Vagina (tissue), 2 donors: ENCODE measurements at regions not wholly inside any gene's neighbourhood (a gene's known extent, or its start where the extent isn't known, plus 50 kb on each side); places are given as distances from the start of the nearest gene placed in this dataset.
"Not testable (repeated sequence)": the region's sequence is repeated elsewhere in the genome, so short reads cannot be mapped to it uniquely, and the experiment has no call there.

Experiments
- DNase-seq, 2 donors: peaks; one replicate each; pipeline ENCODE4 v3.0.0-alpha.2; 2017; ENCODE audit errors: extremely low spot score in 2 of 2
- H3K27ac ChIP-seq: fragments of 200-600 bp; sonication (generic); one replicate; pipeline ENCODE4 v1.5.1; 2019
- H3K27me3 ChIP-seq: fragments of 200-600 bp; sonication (generic); one replicate; pipeline ENCODE4 v1.5.1; 2019
- H3K36me3 ChIP-seq, 2 donors: fragments of 200-600 bp; sonication (generic); one replicate each; pipeline ENCODE4 v1.5.1; 2017 to 2019
- H3K4me1 ChIP-seq: fragments of 200-600 bp; sonication (generic); one replicate; pipeline ENCODE4 v1.5.1; 2019
- H3K4me3 ChIP-seq, 2 donors: fragments of 200-600 bp; sonication (generic); 1 replicate in 1 of 2; 2 replicates in 1 of 2; pipeline ENCODE4 v1.5.1; 2016 to 2019
- H3K9me3 ChIP-seq: fragments of 200-600 bp; sonication (generic); one replicate; pipeline ENCODE4 v1.5.1; 2019
- POLR2A ChIP-seq, 2 donors: fragments of 450-650 bp; IDR thresholded peaks; one replicate each; pipeline ENCODE4 v1.6.1; 2017; ENCODE audit warnings: antibody characterized with exemption in 2 of 2, mild to moderate bottlenecking in 2 of 2, moderate library complexity in 2 of 2
- POLR2AphosphoS5 ChIP-seq, 2 donors: sonication (generic); formaldehyde crosslinking; IDR thresholded peaks; one replicate each; pipeline ENCODE4 v1.9.0; 2017; ENCODE audit warnings: antibody characterized with exemption in 2 of 2, mild to moderate bottlenecking in 2 of 2, low read depth in 1 of 2; ENCODE audit not compliant: insufficient read depth in 1 of 2
- intact Hi-C: fragments of 100-400 bp; cut with DNase I; formaldehyde crosslinking; loops from one replicate; pipeline ENCODE4 v1.15.1; 2023
- TF ChIP-seq, protein P1 (sequence below), 3 experiments: fragments of 450-650 bp in 2 of 3; fragments of 200-600 bp in 1 of 3; sonication (generic) in 1 of 3; IDR thresholded peaks; one replicate each; pipeline ENCODE4 v1.5.1; 2017 to 2019; ENCODE audit warnings: antibody characterized with exemption in 3 of 3, mild to moderate bottlenecking in 2 of 3, moderate library complexity in 2 of 3

DNA sequence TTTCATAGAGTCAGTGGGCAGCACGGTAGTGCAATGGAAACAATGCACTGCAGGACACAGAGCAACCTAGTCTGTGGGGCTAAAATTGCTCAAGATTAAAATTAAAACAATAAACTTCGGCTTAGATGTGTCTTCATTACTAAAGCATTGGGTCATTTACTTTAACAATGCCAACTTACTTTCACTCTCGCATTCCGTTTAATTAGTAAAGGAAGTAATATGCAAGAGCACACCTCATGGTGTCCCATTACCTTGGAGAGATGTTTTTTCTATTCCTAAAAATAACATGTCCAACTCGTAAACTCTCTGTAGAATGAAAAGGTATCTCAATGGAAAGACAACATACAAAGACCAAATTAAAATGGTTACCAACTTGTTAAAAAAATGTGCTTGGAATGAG, 738.4 kb downstream of the PCDH17 start:
- intact Hi-C loops = no loop called here
- H3K27ac ChIP-seq = no peak overlapping the region
- TF ChIP-seq POLR2AphosphoS5 (IDR thresholded peaks at IDR 0.05; ENCODE audit: insufficient read depth in 1 of 2, low read depth in 1 of 2) (no peak), POLR2A (IDR thresholded peaks at IDR 0.05) (no peak)
- TF ChIP-seq, protein P1, sequence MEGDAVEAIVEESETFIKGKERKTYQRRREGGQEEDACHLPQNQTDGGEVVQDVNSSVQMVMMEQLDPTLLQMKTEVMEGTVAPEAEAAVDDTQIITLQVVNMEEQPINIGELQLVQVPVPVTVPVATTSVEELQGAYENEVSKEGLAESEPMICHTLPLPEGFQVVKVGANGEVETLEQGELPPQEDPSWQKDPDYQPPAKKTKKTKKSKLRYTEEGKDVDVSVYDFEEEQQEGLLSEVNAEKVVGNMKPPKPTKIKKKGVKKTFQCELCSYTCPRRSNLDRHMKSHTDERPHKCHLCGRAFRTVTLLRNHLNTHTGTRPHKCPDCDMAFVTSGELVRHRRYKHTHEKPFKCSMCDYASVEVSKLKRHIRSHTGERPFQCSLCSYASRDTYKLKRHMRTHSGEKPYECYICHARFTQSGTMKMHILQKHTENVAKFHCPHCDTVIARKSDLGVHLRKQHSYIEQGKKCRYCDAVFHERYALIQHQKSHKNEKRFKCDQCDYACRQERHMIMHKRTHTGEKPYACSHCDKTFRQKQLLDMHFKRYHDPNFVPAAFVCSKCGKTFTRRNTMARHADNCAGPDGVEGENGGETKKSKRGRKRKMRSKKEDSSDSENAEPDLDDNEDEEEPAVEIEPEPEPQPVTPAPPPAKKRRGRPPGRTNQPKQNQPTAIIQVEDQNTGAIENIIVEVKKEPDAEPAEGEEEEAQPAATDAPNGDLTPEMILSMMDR (IDR thresholded peaks at IDR 0.05) = no peak
- no peaks in the 10 kb centered on the region for H3K27me3 ChIP-seq
- H3K9me3 ChIP-seq = no peaks in the 10 kb centered on the region
- no peak for DNase-seq
- no peak overlapping the region for H3K4me3 ChIP-seq
- no peaks in the 10 kb centered on the region for H3K4me1 ChIP-seq
- no peaks in the 10 kb centered on the region for H3K36me3 ChIP-seq

DNA sequence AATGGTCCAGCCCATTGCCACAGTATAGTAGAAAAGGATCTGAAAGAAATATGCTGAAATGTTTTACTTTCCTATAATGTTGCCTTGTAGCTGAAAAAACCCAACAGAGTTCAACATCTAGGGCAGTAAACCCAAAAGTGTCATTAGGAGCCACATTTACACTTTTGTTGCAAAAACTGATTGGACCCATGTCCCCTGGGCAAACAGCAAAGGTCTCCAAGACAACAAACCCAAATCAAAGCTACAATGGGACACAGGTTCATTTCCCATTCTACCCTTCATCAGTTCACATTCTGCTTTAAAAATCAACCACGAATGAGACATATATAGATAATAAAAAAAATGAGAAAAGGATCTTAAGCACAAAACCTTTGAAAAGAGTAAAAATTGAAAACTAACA, 744.8 kb downstream of the PCDH17 start:
- Histone ChIP-seq H3K4me3 (no peak overlapping the region), H3K9me3 (no peaks in the 10 kb centered on the region), H3K36me3 (no peaks in the 10 kb centered on the region), H3K27ac (no peak overlapping the region), H3K4me1 (no peaks in the 10 kb centered on the region), H3K27me3 (no peaks in the 10 kb centered on the region)
- intact Hi-C loops = no loop called here
- DNase-seq = no peak
- TF ChIP-seq POLR2AphosphoS5 (IDR thresholded peaks at IDR 0.05; ENCODE audit: insufficient read depth in 1 of 2, low read depth in 1 of 2) = no peak

DNA sequence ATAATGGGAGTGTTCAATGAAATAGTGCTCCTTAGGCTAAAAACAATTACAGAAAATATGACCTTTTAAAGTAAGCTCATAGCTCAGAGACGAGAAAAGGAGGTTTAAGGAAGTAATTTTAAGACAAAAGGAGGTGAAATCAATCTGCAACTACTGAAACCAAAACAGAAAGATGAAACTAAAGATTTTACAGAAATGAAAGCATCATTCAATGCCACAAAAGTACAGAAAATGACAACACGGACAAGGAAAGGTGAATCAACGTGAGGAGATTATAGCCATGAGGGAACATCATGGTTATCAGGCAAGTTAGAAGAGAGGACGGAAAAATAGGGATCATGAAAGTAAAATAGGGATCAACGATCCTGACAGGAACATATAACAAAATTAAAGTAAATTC, 745.2 kb downstream of the PCDH17 start:
- no peaks in the 10 kb centered on the region for H3K9me3 ChIP-seq

DNA sequence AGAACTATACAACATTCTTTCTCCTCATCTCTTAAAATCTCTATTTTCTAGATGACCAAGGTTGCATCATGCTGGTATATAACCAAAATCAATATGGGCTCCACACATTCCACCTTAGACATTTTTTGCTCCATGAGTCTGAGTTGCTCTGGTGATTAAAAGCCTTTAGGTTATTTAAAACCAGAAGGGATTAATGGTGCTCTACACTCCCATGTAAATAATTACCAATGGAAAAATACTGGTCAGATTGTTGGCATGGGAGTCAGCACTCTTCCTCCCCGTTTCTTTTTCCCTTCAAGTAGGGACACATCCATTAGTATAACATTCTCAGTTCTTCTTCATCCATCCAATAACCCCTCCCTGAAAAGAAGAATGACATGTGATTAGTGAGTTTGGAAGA, 747.7 kb downstream of the PCDH17 start:
- no peak for DNase-seq
- Histone ChIP-seq H3K27ac (no peak overlapping the region), H3K4me1 (no peaks in the 10 kb centered on the region), H3K4me3 (no peak overlapping the region), H3K36me3 (no peaks in the 10 kb centered on the region), H3K9me3 (no peaks in the 10 kb centered on the region), H3K27me3 (no peaks in the 10 kb centered on the region)
- TF ChIP-seq POLR2A (IDR thresholded peaks at IDR 0.05) = no peak
- TF ChIP-seq, protein P1 (IDR thresholded peaks at IDR 0.05) = no peak
- no peak for TF ChIP-seq POLR2AphosphoS5 (IDR thresholded peaks at IDR 0.05; ENCODE audit: insufficient read depth in 1 of 2, low read depth in 1 of 2)
- intact Hi-C loops = no loop called here

More for the DNA sequence above, 745.2 kb downstream of the PCDH17 start:
- Histone ChIP-seq H3K4me3 (no peak overlapping the region), H3K27ac (no peak overlapping the region), H3K36me3 (no peaks in the 10 kb centered on the region), H3K27me3 (no peaks in the 10 kb centered on the region), H3K4me1 (no peaks in the 10 kb centered on the region)
- DNase-seq = no peak
- no peak for TF ChIP-seq POLR2A (IDR thresholded peaks at IDR 0.05)
- TF ChIP-seq, protein P1 (IDR thresholded peaks at IDR 0.05) = no peak
- TF ChIP-seq POLR2AphosphoS5 (IDR thresholded peaks at IDR 0.05; ENCODE audit: insufficient read depth in 1 of 2, low read depth in 1 of 2) = no peak
- intact Hi-C loops = no loop called here

DNA sequence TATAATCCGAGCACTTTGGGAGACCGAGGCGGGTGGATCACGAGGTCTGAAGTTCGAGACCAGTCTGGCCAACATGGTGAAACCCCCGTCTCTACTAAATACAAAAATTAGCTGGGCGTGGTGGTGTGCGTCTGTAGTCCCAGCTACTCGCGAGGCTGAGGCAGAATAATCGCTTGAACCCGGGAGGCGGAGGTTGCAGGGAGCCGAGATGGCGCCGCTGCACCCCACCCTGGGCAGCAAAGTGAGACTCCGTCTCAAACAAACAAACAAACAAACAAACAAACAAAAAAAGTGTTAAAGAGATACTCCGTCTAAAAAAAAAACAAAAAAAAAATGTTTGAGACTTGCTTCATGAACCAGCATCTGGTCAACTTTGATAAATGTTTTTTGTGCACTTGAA, 753.8 kb downstream of the PCDH17 start:
- H3K27me3 ChIP-seq, H3K4me3 ChIP-seq, DNase-seq, intact Hi-C loops, H3K27ac ChIP-seq, H3K9me3 ChIP-seq, H3K4me1 ChIP-seq, H3K36me3 ChIP-seq: not testable (repeated sequence)

DNA sequence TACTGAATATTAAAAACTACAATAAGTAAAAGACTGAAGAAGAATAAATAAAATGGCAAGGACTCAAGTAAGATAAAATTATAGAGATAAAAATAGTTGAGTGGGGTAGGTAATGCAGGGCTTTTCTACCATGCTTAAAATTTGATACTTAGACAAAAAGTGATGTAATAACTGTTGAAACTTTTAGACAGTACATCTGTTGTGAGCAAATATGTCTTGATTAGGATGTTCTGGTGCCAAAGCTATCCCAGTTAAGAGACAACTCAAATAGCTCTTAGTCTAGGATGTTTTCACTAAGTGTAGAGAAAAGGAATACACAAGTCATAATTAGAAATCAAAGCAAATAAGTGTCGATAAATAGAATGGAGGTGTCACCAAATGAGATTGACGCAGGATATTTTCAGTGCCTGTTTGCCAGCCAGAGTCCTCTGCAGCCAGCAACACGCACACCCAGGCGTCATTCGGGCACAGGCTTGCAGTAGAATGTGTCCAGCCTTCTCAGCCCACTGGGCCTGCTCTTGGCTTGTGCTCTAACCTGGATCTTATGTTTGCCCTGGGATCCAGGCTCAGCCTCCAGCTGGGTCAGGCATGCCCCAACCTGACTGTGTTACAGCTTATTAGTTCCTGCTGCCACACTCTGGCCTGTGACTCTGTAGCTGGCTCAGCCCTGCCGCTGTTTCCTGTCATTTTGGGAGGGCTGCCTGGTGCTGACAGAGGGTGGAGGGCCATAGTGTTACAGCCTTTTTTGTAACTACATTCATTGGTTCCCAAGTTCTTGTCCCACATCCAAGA, 766.2 kb downstream of the PCDH17 start:
- Histone ChIP-seq H3K36me3 (no peaks in the 10 kb centered on the region), H3K27ac (no peak overlapping the region), H3K4me1 (no peaks in the 10 kb centered on the region), H3K27me3 (no peaks in the 10 kb centered on the region), H3K9me3 (no peaks in the 10 kb centered on the region), H3K4me3 (no peak overlapping the region)
- intact Hi-C loops = loop anchor here (10.0 kb wide), 1 partner anchor 1307 kb away; no protein-coding TSS in a partner anchor
- TF ChIP-seq, protein P1 (IDR thresholded peaks at IDR 0.05) = no peak
- TF ChIP-seq POLR2A (IDR thresholded peaks at IDR 0.05) = no peak
- no peak for DNase-seq
